Endothelial cell of umbilical vein (primary cell): ENCODE measurements at regions not wholly inside any gene's neighbourhood (a gene's known extent, or its start where the extent isn't known, plus 50 kb on each side); places are given as distances from the start of the nearest gene placed in this dataset.

Source experiments
- BruUV-seq: library from RNA; stranded (reverse); fragments of 400-500 nt; replicated peaks from 2 replicates; lab custom pipeline; 2021; lab: Mats Ljungman, UMichigan
- CTCF ChIA-PET: fragments of 300-600, 350-600 bp; sonication (Branson Sonifier 250); formaldehyde crosslinking; loops from one replicate; lab custom pipeline; 2021; ENCODE audit warnings: antibody characterized with exemption, inconsistent platforms; lab: Charles Lee
- POLR2A ChIA-PET: fragments of 300-600, 350-600 bp; sonication (Branson Sonifier 250); formaldehyde crosslinking; loops from one replicate; lab custom pipeline; 2021; ENCODE audit warnings: antibody characterized with exemption, inconsistent platforms; lab: Charles Lee
- DNase-seq: peaks from one replicate; pipeline ENCODE4 v3.0.0-alpha.2; 2011; ENCODE audit warnings: low read depth, low spot score
- FAIRE-seq: peaks from 2 replicates; lab custom pipeline; 2011; peaks lifted over from hg19 to GRCh38; lab: Jason Lieb, UNC
- H2AFZ ChIP-seq: 2 replicates; pipeline ENCODE4 v1.6.0; 2012; ENCODE audit warnings: low read depth, low read length, control low read depth, inconsistent platforms
- H3K27ac ChIP-seq: 2 replicates; pipeline ENCODE4 v1.5.1; 2011; ENCODE audit warnings: low read depth, mild to moderate bottlenecking, control low read depth, low read length, moderate library complexity; ENCODE audit not compliant: insufficient read depth
- H3K27me3 ChIP-seq, 2 experiments: 2 replicates each; pipeline versions ENCODE4 v1.6.0 to v1.6.1; 2011; ENCODE audit warnings: low read length in 2 of 2, mixed read lengths in 1 of 2; ENCODE audit not compliant: control insufficient read depth in 2 of 2, insufficient read depth in 2 of 2
- H3K36me3 ChIP-seq, 2 experiments: 2 replicates in 1 of 2; 3 replicates in 1 of 2; pipeline ENCODE4 v1.5.1; 2011; ENCODE audit warnings: low read length in 2 of 2, mild to moderate bottlenecking in 1 of 2, moderate library complexity in 1 of 2; ENCODE audit not compliant: control insufficient read depth in 2 of 2, insufficient read depth in 2 of 2; ENCODE audit errors: extremely low read depth in 1 of 2
- H3K4me1 ChIP-seq: 3 replicates; pipeline ENCODE4 v1.5.1; 2011; ENCODE audit warnings: mild to moderate bottlenecking, low read length; ENCODE audit not compliant: control insufficient read depth, insufficient read depth; ENCODE audit errors: extremely low read depth
- H3K4me2 ChIP-seq: 2 replicates; pipeline ENCODE4 v1.6.1; 2011; ENCODE audit warnings: low read length, control low read depth, mixed read lengths; ENCODE audit not compliant: insufficient read depth
- H3K4me3 ChIP-seq, 3 experiments: fragments of 200-600 bp in 1 of 3; sonication (generic), shearing (Covaris generic) in 1 of 3; replicated peaks in 1 of 3; 2 replicates each; pipeline ENCODE4 v1.5.1; 2011 to 2016; ENCODE audit warnings: control low read depth in 3 of 3, low read length in 3 of 3, mild to moderate bottlenecking in 2 of 3, inconsistent platforms in 1 of 3, low read depth in 1 of 3, moderate library complexity in 1 of 3; ENCODE audit not compliant: insufficient read depth in 1 of 3
- H3K79me2 ChIP-seq: 2 replicates; pipeline ENCODE4 v1.6.0; 2012; ENCODE audit warnings: low read length, inconsistent platforms; ENCODE audit not compliant: control insufficient read depth, insufficient read depth
- H3K9ac ChIP-seq: replicated peaks from 2 replicates; pipeline ENCODE3; 2011; ENCODE audit warnings: low read length, control low read depth; ENCODE audit not compliant: insufficient read depth; ENCODE audit errors: extremely low read depth
- H3K9me1 ChIP-seq: replicated peaks from 3 replicates; pipeline ENCODE4 v1.6.0; 2011; ENCODE audit warnings: mild to moderate bottlenecking, low read length; ENCODE audit not compliant: control insufficient read depth, insufficient read depth; ENCODE audit errors: extremely low read depth
- H3K9me3 ChIP-seq: replicated peaks from 2 replicates; pipeline ENCODE4 v1.5.1; 2012; ENCODE audit warnings: low read length, inconsistent platforms; ENCODE audit not compliant: control insufficient read depth, insufficient read depth
- H4K20me1 ChIP-seq: replicated peaks from 2 replicates; pipeline ENCODE3; 2011; ENCODE audit warnings: mild to moderate bottlenecking, low read length; ENCODE audit not compliant: control insufficient read depth, insufficient read depth; ENCODE audit errors: extremely low read depth
- CTCF ChIP-seq, 2 donors: IDR thresholded peaks; 1 replicate in 1 of 2; 2 replicates in 1 of 2; pipeline ENCODE4 v1.5.1; 2011; ENCODE audit warnings: low read length in 2 of 2, mild to moderate bottlenecking in 2 of 2, moderate library complexity in 2 of 2, control low read depth in 1 of 2, inconsistent platforms in 1 of 2, low read depth in 1 of 2; ENCODE audit not compliant: insufficient read depth in 1 of 2; ENCODE audit errors: extremely low read depth in 1 of 2
- EZH2 ChIP-seq: IDR thresholded peaks from 2 replicates; pipeline ENCODE4 v1.6.1; 2012; ENCODE audit warnings: borderline replicate concordance, low read depth, mild to moderate bottlenecking, moderate library complexity, low read length, inconsistent platforms; ENCODE audit not compliant: severe bottlenecking
- FOS ChIP-seq: IDR thresholded peaks from 2 replicates; pipeline ENCODE4 v1.6.1; 2011; ENCODE audit warnings: mild to moderate bottlenecking, low read length, moderate library complexity, borderline replicate concordance; ENCODE audit not compliant: insufficient read depth
- GATA2 ChIP-seq: IDR thresholded peaks from 2 replicates; pipeline ENCODE4 v1.7.0; 2011; ENCODE audit warnings: low read depth, mild to moderate bottlenecking, moderate library complexity, mixed read lengths, low read length; ENCODE audit not compliant: insufficient read length, insufficient read depth
- JUN ChIP-seq: IDR thresholded peaks from 2 replicates; pipeline ENCODE4 v1.6.1; 2011; ENCODE audit warnings: borderline replicate concordance, low read depth; ENCODE audit not compliant: insufficient read length, insufficient read depth
- MYC ChIP-seq: IDR thresholded peaks from one replicate; pipeline ENCODE4 v1.6.1; 2011; ENCODE audit warnings: mild to moderate bottlenecking, low read depth, low read length
- POLR2A ChIP-seq: IDR thresholded peaks from 2 replicates; pipeline ENCODE4 v1.6.1; 2012; ENCODE audit warnings: low read depth, mild to moderate bottlenecking, control low read depth, low read length
- POLR2AphosphoS5 ChIP-seq: IDR thresholded peaks from 2 replicates; pipeline ENCODE4 v1.6.1; 2012; ENCODE audit warnings: low read depth, mild to moderate bottlenecking, control low read depth, low read length, moderate library complexity; ENCODE audit not compliant: insufficient read depth
- dilution Hi-C: fragments of 300-500 bp; cut with MboI; formaldehyde crosslinking; loops from one replicate; pipeline ENCODE4 v1.15.0; 2019; ENCODE audit warnings: low sequenced_read_pairs; ENCODE audit not compliant: extremely low pct_ligation_motif_present
- intact Hi-C: fragments of 100-400 bp; cut with micrococcal nuclease; formaldehyde crosslinking; loops from one replicate; pipeline ENCODE4 v1.10.0; 2022
- TF ChIP-seq, protein P1 (sequence below): IDR thresholded peaks from 2 replicates; pipeline ENCODE4 v1.6.1; 2011; ENCODE audit not compliant: insufficient read depth, insufficient read length

DNA sequence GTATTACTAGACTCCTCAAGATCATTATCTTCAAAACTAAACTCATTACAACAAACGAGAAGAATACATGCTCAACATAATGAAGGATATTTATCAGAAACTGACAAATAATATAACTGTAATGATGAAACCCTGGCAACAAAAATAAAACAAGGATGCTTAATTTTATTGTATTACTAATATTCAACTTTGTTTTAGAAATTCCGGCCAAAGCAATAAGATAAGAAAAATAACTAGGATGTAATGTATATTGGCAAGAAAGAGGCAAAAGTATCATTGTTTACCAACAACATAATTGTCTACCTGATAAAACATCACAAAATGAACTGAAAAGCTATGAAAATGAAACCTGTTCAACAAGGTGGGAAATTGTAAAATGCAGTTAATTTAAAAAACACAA is 588.3 kb upstream of the ZFHX3 start:
- H3K4me1 ChIP-seq, result no peaks in the 10 kb centered on the region
- H3K9me1 ChIP-seq, result no peaks in the 10 kb centered on the region
- TF ChIP-seq CTCF (IDR thresholded peaks at IDR 0.05; ENCODE audit: extremely low read depth in 1 of 2, insufficient read depth in 1 of 2, low read depth in 1 of 2, low read length in 2 of 2), result no peak
- DNase-seq (no peak), FAIRE-seq (no peak)
- no peaks in the 10 kb centered on the region for H3K27me3 ChIP-seq
- no peaks in the 10 kb centered on the region for H3K36me3 ChIP-seq
- no peak overlapping the region for H2AFZ ChIP-seq
- BruUV-seq, result no TSS peak
- intact Hi-C loops, result no loop called here
- ChIA-PET CTCF (no interaction called here), POLR2A (no interaction called here)
- H3K4me3 ChIP-seq, result no peak overlapping the region
- H3K27ac ChIP-seq, result no peak overlapping the region
- no peak overlapping the region for H3K9ac ChIP-seq
- no peaks in the 10 kb centered on the region for H3K79me2 ChIP-seq
- H3K9me3 ChIP-seq, result peaks cover 3% of the 10 kb centered on the region
- H3K4me2 ChIP-seq, result no peak overlapping the region
- no peaks in the 10 kb centered on the region for H4K20me1 ChIP-seq
- dilution Hi-C loops, result no loop called here

DNA sequence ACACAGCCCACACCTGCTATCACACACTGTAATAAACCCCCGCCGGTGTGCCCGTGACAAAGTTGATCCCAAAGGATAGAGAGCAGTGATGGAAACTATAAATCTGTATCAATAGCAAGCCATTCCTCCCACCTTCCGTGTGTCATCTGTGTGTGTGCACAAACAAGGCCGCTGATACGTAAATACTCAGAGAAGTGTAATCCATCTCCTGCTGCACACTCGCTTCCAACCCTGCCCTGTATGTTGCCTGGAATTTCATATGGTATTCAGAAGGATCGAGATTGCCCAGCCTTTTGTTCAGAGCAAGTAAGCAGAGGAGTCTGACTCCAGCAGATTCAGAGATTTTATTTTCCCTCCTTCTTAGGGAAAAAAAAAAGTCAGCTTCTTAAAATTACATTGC is 581.1 kb upstream of the ZFHX3 start:
- ChIA-PET CTCF (no interaction called here), POLR2A (interaction anchor here (0.5 kb wide), 1 partner anchor 18 kb away, joined by 7 read pairs; no protein-coding TSS in a partner anchor)
- no peak overlapping the region for H3K4me2 ChIP-seq
- no peak for FAIRE-seq
- peaks cover 2% of the 10 kb centered on the region for H3K9me3 ChIP-seq
- no peaks in the 10 kb centered on the region for H3K36me3 ChIP-seq
- no peak for TF ChIP-seq POLR2AphosphoS5
- no peak for TF ChIP-seq POLR2A
- no peak for TF ChIP-seq FOS
- TF ChIP-seq CTCF (IDR thresholded peaks at IDR 0.05; ENCODE audit: extremely low read depth in 1 of 2, insufficient read depth in 1 of 2, low read depth in 1 of 2, low read length in 2 of 2), result no peak
- no peak for TF ChIP-seq EZH2
- no peak for TF ChIP-seq MYC
- TF ChIP-seq, protein P1, sequence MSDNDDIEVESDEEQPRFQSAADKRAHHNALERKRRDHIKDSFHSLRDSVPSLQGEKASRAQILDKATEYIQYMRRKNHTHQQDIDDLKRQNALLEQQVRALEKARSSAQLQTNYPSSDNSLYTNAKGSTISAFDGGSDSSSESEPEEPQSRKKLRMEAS, result no peak
- TF ChIP-seq JUN, result no peak
- no peak for TF ChIP-seq GATA2
- dilution Hi-C loops (no loop called here), intact Hi-C loops (no loop called here)
- H3K27me3 ChIP-seq, result no peaks in the 10 kb centered on the region
- H3K4me1 ChIP-seq, result no peaks in the 10 kb centered on the region
- H3K9ac ChIP-seq, result no peak overlapping the region
- H3K4me3 ChIP-seq, result no peak overlapping the region
- no TSS peak for BruUV-seq
- H2AFZ ChIP-seq, result no peak overlapping the region
- H3K79me2 ChIP-seq, result no peaks in the 10 kb centered on the region
- no peaks in the 10 kb centered on the region for H3K9me1 ChIP-seq
- no peak overlapping the region for H3K27ac ChIP-seq
- no peaks in the 10 kb centered on the region for H4K20me1 ChIP-seq
- DNase-seq, result no peak
